ENCODE measurements at regions not wholly inside any gene's neighbourhood (a gene's known extent, or its start where the extent isn't known, plus 50 kb on each side); places are given as distances from the start of the nearest gene placed in this dataset.
A peak's percentile ranks its signal among the peaks of the same experiment; 100 is the strongest.

- DNase-seq: no peak
Observed at GRCh38 chr6:9564021-9564420, 850.9 kb downstream of the TFAP2A start.

- no peak for DNase-seq
Observed at GRCh38 chr6:9563568-9563967, 851.3 kb downstream of the TFAP2A start.

GRCh38 chr6:9554806-9555205 is 860.1 kb downstream of the TFAP2A start:
- no peak for DNase-seq

- no peak for DNase-seq
Observed at GRCh38 chr6:9554323-9554722, 860.6 kb downstream of the TFAP2A start.

- DNase-seq: no peak
Observed at GRCh38 chr6:9553002-9553401, 861.9 kb downstream of the TFAP2A start.

GRCh38 chr6:9543649-9544048 is 871.2 kb downstream of the TFAP2A start:
- DNase-seq: no peak

- no peak for DNase-seq
Observed at GRCh38 chr6:9540534-9541126, 874.2 kb downstream of the TFAP2A start.

GRCh38 chr6:9540126-9540525 is 874.7 kb downstream of the TFAP2A start:
- no peak for DNase-seq

- DNase-seq: no peak
Observed at GRCh38 chr6:9539231-9539755, 875.6 kb downstream of the TFAP2A start.

GRCh38 chr6:9537381-9537780 is 877.5 kb downstream of the TFAP2A start:
- DNase-seq: no peak

GRCh38 chr6:9535106-9535505 is 879.8 kb downstream of the TFAP2A start:
- no peak for DNase-seq

GRCh38 chr6:9532621-9533557 is 882.0 kb downstream of the TFAP2A start:
- DNase-seq: no peak

- no peak for DNase-seq
Observed at GRCh38 chr6:9527679-9528286, 887.1 kb downstream of the TFAP2A start.

- no peak for DNase-seq
Observed at GRCh38 chr6:9523462-9523861, 891.4 kb downstream of the TFAP2A start.

- DNase-seq: no peak
Observed at GRCh38 chr6:9522101-9522500, 892.8 kb downstream of the TFAP2A start.

GRCh38 chr6:9521152-9521530 is 893.7 kb downstream of the TFAP2A start:
- no peak for DNase-seq

GRCh38 chr6:9520417-9521151 is 894.3 kb downstream of the TFAP2A start:
- DNase-seq: no peak

GRCh38 chr6:9518431-9518830 is 896.4 kb downstream of the TFAP2A start:
- DNase-seq: no peak

- DNase-seq: no peak
Observed at GRCh38 chr6:9517806-9518205, 897.1 kb downstream of the TFAP2A start.

- no peak for DNase-seq
Observed at GRCh38 chr6:9515633-9516606, 899.0 kb downstream of the TFAP2A start.

GRCh38 chr6:9514146-9514545 is 900.7 kb downstream of the TFAP2A start:
- DNase-seq: no peak

- peak; percentile 1 for DNase-seq
Observed at GRCh38 chr6:9511157-9511556, 903.7 kb downstream of the TFAP2A start.

Data from DMS153 (cell line).